Naive thymus-derived CD8-positive, alpha-beta T cell (primary cell): ENCODE measurements at regions not wholly inside any gene's neighbourhood (a gene's known extent, or its start where the extent isn't known, plus 50 kb on each side); places are given as distances from the start of the nearest gene placed in this dataset.

Experiments used
- ATAC-seq, 2 donors: fragments of 150-1000 bp; cut with Tn5 transposase in 1 of 2; sonication (Bioruptor Pico), chemical (Tn5 transposase) in 1 of 2; 1 replicate in 1 of 2; 2 replicates in 1 of 2; pipeline ENCODE4 v1.10.0; 2021; ENCODE audit warnings: mild to moderate bottlenecking in 2 of 2, moderate library complexity in 2 of 2
- POLR2A ChIA-PET: fragments of 350-600 bp; sonication (Branson Sonifier 250); formaldehyde crosslinking; loops from one replicate; lab custom pipeline; 2021; ENCODE audit warnings: antibody characterized with exemption; lab: Charles Lee
- DNase-seq, 10 donors: peaks; one replicate each; pipeline versions ENCODE4 v3.0.0 to v3.0.0-alpha.2; 2020 to 2022
- H3K27ac Mint-ChIP-seq, 10 donors: one replicate each; pipeline ENCODE4 v1.8.0; 2020 to 2022; ENCODE audit warnings: mild to moderate bottlenecking in 10 of 10, mixed read lengths in 10 of 10, moderate library complexity in 4 of 10, inconsistent platforms in 1 of 10
- H3K27me3 Mint-ChIP-seq, 5 donors: one replicate each; pipeline ENCODE4 v1.8.0; 2021 to 2022; ENCODE audit warnings: mixed read lengths in 5 of 5
- H3K36me3 Mint-ChIP-seq, 3 donors: one replicate each; pipeline ENCODE4 v1.8.0; 2020 to 2022; ENCODE audit warnings: mixed read lengths in 3 of 3, mild to moderate bottlenecking in 2 of 3, inconsistent platforms in 1 of 3
- H3K4me1 Mint-ChIP-seq, 4 donors: one replicate each; pipeline ENCODE4 v1.8.0; 2021 to 2022; ENCODE audit warnings: mixed read lengths in 4 of 4
- H3K4me3 Mint-ChIP-seq, 10 donors: one replicate each; pipeline ENCODE4 v1.8.0; 2020 to 2022; ENCODE audit warnings: mild to moderate bottlenecking in 10 of 10, mixed read lengths in 10 of 10, moderate library complexity in 6 of 10, inconsistent platforms in 1 of 10
- H3K9me3 Mint-ChIP-seq, 9 donors: one replicate each; pipeline ENCODE4 v1.8.0; 2020 to 2022; ENCODE audit warnings: mixed read lengths in 9 of 9, mild to moderate bottlenecking in 3 of 9, inconsistent platforms in 1 of 9, moderate library complexity in 1 of 9

- H3K27ac Mint-ChIP-seq = no peak overlapping the region
- no peak for DNase-seq
- no peak overlapping the region for H3K4me3 Mint-ChIP-seq
- peaks cover 0 to 3% (median 0%) of the 10 kb centered on the region in 4 donors for H3K4me1 Mint-ChIP-seq
- H3K9me3 Mint-ChIP-seq = no peaks in the 10 kb centered on the region
- POLR2A ChIA-PET = no interaction called here
- ATAC-seq = no peak
- H3K36me3 Mint-ChIP-seq = no peaks in the 10 kb centered on the region
- H3K27me3 Mint-ChIP-seq = peaks cover 5 to 32% (median 8%) of the 10 kb centered on the region in 5 donors
These were observed 79.7 kb upstream of the PRR20G start for GRCh38 chr3:127367593-127367992.

GRCh38 chr3:127366383-127366782 is 78.5 kb upstream of the PRR20G start:
- H3K4me3 Mint-ChIP-seq = no peak overlapping the region
- no peak for DNase-seq
- POLR2A ChIA-PET = no interaction called here
- no peaks in the 10 kb centered on the region for H3K4me1 Mint-ChIP-seq
- ATAC-seq = no peak
- no peak overlapping the region for H3K27ac Mint-ChIP-seq
- H3K27me3 Mint-ChIP-seq = peaks cover 3 to 32% (median 7%) of the 10 kb centered on the region in 5 donors
- H3K36me3 Mint-ChIP-seq = no peaks in the 10 kb centered on the region
- no peaks in the 10 kb centered on the region for H3K9me3 Mint-ChIP-seq

- Mint-ChIP-seq H3K4me3 (no peak overlapping the region), H3K9me3 (no peaks in the 10 kb centered on the region), H3K36me3 (no peaks in the 10 kb centered on the region), H3K27ac (no peak overlapping the region), H3K4me1 (no peaks in the 10 kb centered on the region), H3K27me3 (peaks cover 3 to 29% (median 7%) of the 10 kb centered on the region in 5 donors)
- no peak for DNase-seq
- ATAC-seq = no peak
- POLR2A ChIA-PET = no interaction called here
These were observed 77.4 kb upstream of the PRR20G start for GRCh38 chr3:127365163-127365798.

GRCh38 chr3:127363891-127364290 is 76.0 kb upstream of the PRR20G start:
- H3K27ac Mint-ChIP-seq = no peak overlapping the region
- H3K4me1 Mint-ChIP-seq = no peaks in the 10 kb centered on the region
- no peaks in the 10 kb centered on the region for H3K36me3 Mint-ChIP-seq
- POLR2A ChIA-PET = no interaction called here
- H3K9me3 Mint-ChIP-seq = no peaks in the 10 kb centered on the region
- no peak overlapping the region for H3K4me3 Mint-ChIP-seq
- peaks cover 3 to 29% (median 7%) of the 10 kb centered on the region in 5 donors for H3K27me3 Mint-ChIP-seq
- DNase-seq = no peak
- ATAC-seq = no peak

- no peak for ATAC-seq
- H3K9me3 Mint-ChIP-seq = peaks cover 0 to 5% (median 0%) of the 10 kb centered on the region in 9 donors
- POLR2A ChIA-PET = no interaction called here
These were observed 75.3 kb upstream of the PRR20G start for GRCh38 chr3:127363171-127363570.

GRCh38 chr3:127360647-127361046 is 72.8 kb upstream of the PRR20G start:
- Mint-ChIP-seq H3K4me1 (peaks cover 0 to 2% (median 0%) of the 10 kb centered on the region in 4 donors), H3K4me3 (no peak overlapping the region), H3K9me3 (peaks cover 0 to 25% (median 9%) of the 10 kb centered on the region in 9 donors), H3K27me3 (peaks cover 2 to 17% (median 6%) of the 10 kb centered on the region in 5 donors), H3K36me3 (peaks cover 0 to 8% (median 0%) of the 10 kb centered on the region in 3 donors), H3K27ac (no peak overlapping the region)
- POLR2A ChIA-PET = no interaction called here
- DNase-seq (no peak), ATAC-seq (no peak)

More at GRCh38 chr3:127363171-127363570, 75.3 kb upstream of the PRR20G start:
- DNase-seq = no peak
- Mint-ChIP-seq H3K27ac (no peak overlapping the region), H3K4me1 (peaks cover 0 to 2% (median 0%) of the 10 kb centered on the region in 4 donors), H3K4me3 (no peak overlapping the region), H3K36me3 (no peaks in the 10 kb centered on the region), H3K27me3 (peaks cover 5 to 28% (median 7%) of the 10 kb centered on the region in 5 donors)

- POLR2A ChIA-PET = no interaction called here
- ATAC-seq (no peak), DNase-seq (no peak)
- H3K27ac Mint-ChIP-seq = peak overlapping the region in 1 of 10 donors; percentile 2
- H3K4me3 Mint-ChIP-seq = no peak overlapping the region
- H3K36me3 Mint-ChIP-seq = peaks cover 0 to 8% (median 0%) of the 10 kb centered on the region in 3 donors
- H3K27me3 Mint-ChIP-seq = peaks cover 2 to 15% (median 5%) of the 10 kb centered on the region in 5 donors
- peaks cover 0 to 29% (median 13%) of the 10 kb centered on the region in 9 donors for H3K9me3 Mint-ChIP-seq
- peaks cover 0 to 2% (median 0%) of the 10 kb centered on the region in 4 donors for H3K4me1 Mint-ChIP-seq
These were observed 70.8 kb upstream of the PRR20G start for GRCh38 chr3:127358641-127359040.

GRCh38 chr3:127356381-127356780 is 68.5 kb upstream of the PRR20G start:
- Mint-ChIP-seq H3K36me3 (peaks cover 0 to 8% (median 0%) of the 10 kb centered on the region in 3 donors), H3K4me1 (peaks cover 0 to 2% (median 0%) of the 10 kb centered on the region in 4 donors), H3K4me3 (no peak overlapping the region), H3K27me3 (peaks cover 2 to 21% (median 9%) of the 10 kb centered on the region in 5 donors), H3K27ac (no peak overlapping the region), H3K9me3 (peaks cover 0 to 29% (median 13%) of the 10 kb centered on the region in 9 donors)
- POLR2A ChIA-PET = no interaction called here
- ATAC-seq = no peak
- no peak for DNase-seq

- H3K9me3 Mint-ChIP-seq = peaks cover 0 to 29% (median 13%) of the 10 kb centered on the region in 9 donors
These were observed 66.9 kb upstream of the PRR20G start for GRCh38 chr3:127354761-127355160.

GRCh38 chr3:127352612-127353011 is 64.8 kb upstream of the PRR20G start:
- H3K36me3 Mint-ChIP-seq = peaks cover 0 to 14% (median 0%) of the 10 kb centered on the region in 3 donors
- POLR2A ChIA-PET = no interaction called here

More at GRCh38 chr3:127354761-127355160, 66.9 kb upstream of the PRR20G start:
- no peak for ATAC-seq
- peaks cover 0 to 8% (median 0%) of the 10 kb centered on the region in 3 donors for H3K36me3 Mint-ChIP-seq
- H3K27ac Mint-ChIP-seq = peak overlapping the region in 1 of 10 donors; percentile 31
- H3K4me1 Mint-ChIP-seq = peaks cover 0 to 4% (median 0%) of the 10 kb centered on the region in 4 donors
- H3K4me3 Mint-ChIP-seq = no peak overlapping the region
- POLR2A ChIA-PET = no interaction called here
- no peak for DNase-seq
- H3K27me3 Mint-ChIP-seq = peaks cover 4 to 33% (median 13%) of the 10 kb centered on the region in 5 donors

GRCh38 chr3:127351775-127352350 is 64.0 kb upstream of the PRR20G start:
- peaks cover 5 to 36% (median 10%) of the 10 kb centered on the region in 5 donors for H3K27me3 Mint-ChIP-seq
- no peak for ATAC-seq
- H3K9me3 Mint-ChIP-seq = peaks cover 0 to 30% (median 6%) of the 10 kb centered on the region in 9 donors
- H3K36me3 Mint-ChIP-seq = peaks cover 0 to 13% (median 2%) of the 10 kb centered on the region in 3 donors
- POLR2A ChIA-PET = no interaction called here
- peaks cover 0 to 2% (median 0%) of the 10 kb centered on the region in 4 donors for H3K4me1 Mint-ChIP-seq
- no peak overlapping the region for H3K4me3 Mint-ChIP-seq
- H3K27ac Mint-ChIP-seq = no peak overlapping the region
- DNase-seq = no peak

More at GRCh38 chr3:127352612-127353011, 64.8 kb upstream of the PRR20G start:
- peaks cover 0 to 30% (median 11%) of the 10 kb centered on the region in 9 donors for H3K9me3 Mint-ChIP-seq
- peaks cover 0 to 2% (median 0%) of the 10 kb centered on the region in 4 donors for H3K4me1 Mint-ChIP-seq
- no peak for DNase-seq
- H3K27me3 Mint-ChIP-seq = peaks cover 4 to 30% (median 8%) of the 10 kb centered on the region in 5 donors
- no peak for ATAC-seq
- H3K4me3 Mint-ChIP-seq = no peak overlapping the region
- no peak overlapping the region for H3K27ac Mint-ChIP-seq

GRCh38 chr3:127351321-127351720 is 63.5 kb upstream of the PRR20G start:
- peaks cover 0 to 2% (median 0%) of the 10 kb centered on the region in 4 donors for H3K4me1 Mint-ChIP-seq
- H3K9me3 Mint-ChIP-seq = peaks cover 0 to 30% (median 9%) of the 10 kb centered on the region in 9 donors
- H3K27me3 Mint-ChIP-seq = peaks cover 7 to 41% (median 13%) of the 10 kb centered on the region in 5 donors
- POLR2A ChIA-PET = no interaction called here
- H3K27ac Mint-ChIP-seq = no peak overlapping the region
- no peak for DNase-seq
- ATAC-seq = no peak
- H3K4me3 Mint-ChIP-seq = no peak overlapping the region
- peaks cover 0 to 16% (median 2%) of the 10 kb centered on the region in 3 donors for H3K36me3 Mint-ChIP-seq
